Lower leg skin (tissue), 3 donors: ENCODE measurements at regions not wholly inside any gene's neighbourhood (a gene's known extent, or its start where the extent isn't known, plus 50 kb on each side); places are given as distances from the start of the nearest gene placed in this dataset.

Experiments
- POLR2A ChIP-seq, 2 donors: fragments of 450-650 bp; IDR thresholded peaks; one replicate each; pipeline ENCODE4 v1.6.1; 2016 to 2017; ENCODE audit warnings: antibody characterized with exemption in 2 of 2, mild to moderate bottlenecking in 1 of 2, moderate library complexity in 1 of 2
- TF ChIP-seq, protein P1 (sequence below), 3 donors: fragments of 450-650 bp; IDR thresholded peaks; one replicate each; pipeline ENCODE4 v1.5.1; 2016; ENCODE audit warnings: antibody characterized with exemption in 3 of 3, mild to moderate bottlenecking in 3 of 3, moderate library complexity in 2 of 3

DNA sequence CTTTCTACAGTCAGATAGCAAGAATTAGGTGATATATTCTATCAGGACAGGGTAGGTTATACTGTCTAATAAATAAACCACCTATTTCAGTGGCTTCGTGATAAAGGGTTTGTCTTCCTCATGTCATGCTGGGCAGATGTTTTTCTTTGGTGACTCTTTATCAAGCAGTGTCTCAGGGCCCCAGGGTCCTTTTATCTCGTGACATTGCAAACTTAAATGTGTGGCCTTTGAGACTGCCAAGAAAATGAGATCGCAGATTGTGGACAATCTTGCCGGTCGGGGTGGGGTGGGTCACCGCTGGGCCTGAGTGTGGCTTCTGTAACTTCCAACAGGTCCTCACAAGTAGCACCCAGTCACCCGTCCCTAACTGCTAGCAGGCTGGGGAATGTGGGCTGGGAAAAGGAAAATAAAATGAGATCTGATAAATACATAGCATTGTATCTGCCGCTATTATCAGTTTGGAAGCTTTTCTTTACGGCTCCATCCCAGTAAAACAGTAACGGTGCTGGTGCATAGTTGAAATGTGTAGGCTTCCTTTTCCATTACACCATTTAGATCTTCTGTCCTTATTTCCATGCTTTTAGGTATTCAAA is 50.5 kb upstream of the BMP6 start:
- TF ChIP-seq, protein P1, sequence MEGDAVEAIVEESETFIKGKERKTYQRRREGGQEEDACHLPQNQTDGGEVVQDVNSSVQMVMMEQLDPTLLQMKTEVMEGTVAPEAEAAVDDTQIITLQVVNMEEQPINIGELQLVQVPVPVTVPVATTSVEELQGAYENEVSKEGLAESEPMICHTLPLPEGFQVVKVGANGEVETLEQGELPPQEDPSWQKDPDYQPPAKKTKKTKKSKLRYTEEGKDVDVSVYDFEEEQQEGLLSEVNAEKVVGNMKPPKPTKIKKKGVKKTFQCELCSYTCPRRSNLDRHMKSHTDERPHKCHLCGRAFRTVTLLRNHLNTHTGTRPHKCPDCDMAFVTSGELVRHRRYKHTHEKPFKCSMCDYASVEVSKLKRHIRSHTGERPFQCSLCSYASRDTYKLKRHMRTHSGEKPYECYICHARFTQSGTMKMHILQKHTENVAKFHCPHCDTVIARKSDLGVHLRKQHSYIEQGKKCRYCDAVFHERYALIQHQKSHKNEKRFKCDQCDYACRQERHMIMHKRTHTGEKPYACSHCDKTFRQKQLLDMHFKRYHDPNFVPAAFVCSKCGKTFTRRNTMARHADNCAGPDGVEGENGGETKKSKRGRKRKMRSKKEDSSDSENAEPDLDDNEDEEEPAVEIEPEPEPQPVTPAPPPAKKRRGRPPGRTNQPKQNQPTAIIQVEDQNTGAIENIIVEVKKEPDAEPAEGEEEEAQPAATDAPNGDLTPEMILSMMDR (IDR thresholded peaks at IDR 0.05): no peak
- no peak for TF ChIP-seq POLR2A (IDR thresholded peaks at IDR 0.05)
